ENCODE measurements at regions not wholly inside any gene's neighbourhood (a gene's known extent, or its start where the extent isn't known, plus 50 kb on each side); places are given as distances from the start of the nearest gene placed in this dataset.
"Not testable (repeated sequence)": the region's sequence is repeated elsewhere in the genome, so short reads cannot be mapped to it uniquely, and the experiment has no call there.

DNA sequence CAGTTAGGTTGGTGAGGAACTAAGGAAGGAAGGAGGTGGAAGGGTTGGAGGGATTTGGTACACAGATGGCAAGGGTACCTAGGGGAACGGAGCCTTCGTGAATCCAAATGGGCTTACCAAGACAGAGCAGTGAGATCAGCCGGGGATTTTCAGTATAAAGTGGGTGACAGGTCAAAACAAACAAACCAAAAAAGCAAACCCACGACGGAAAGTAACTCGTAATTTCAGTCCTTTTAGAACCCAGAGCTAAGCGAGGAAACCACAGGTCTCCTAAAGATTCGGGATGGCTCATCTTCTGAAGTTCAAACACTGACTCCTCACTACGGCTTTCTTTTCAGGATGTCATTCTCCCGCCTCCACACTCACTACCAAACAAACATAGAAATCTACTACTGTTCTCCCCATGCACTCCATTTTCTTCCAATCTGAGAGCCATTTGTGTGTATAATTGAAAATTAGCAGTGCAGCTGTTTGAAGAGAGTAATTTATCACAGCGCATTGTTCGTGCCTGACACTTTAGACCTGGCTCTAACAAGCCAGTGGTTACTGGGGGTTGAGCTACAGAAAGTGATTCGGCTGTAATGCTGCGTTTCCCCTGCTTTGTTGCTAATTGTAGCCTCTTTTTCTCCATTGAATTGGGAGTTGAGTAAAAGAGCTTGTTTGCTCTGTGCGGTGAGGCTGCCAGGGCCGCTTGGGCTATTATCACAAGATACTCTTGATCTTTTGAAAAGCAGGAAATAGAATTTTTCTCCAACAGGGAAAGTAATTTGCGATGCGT lies 64.7 kb upstream of the CCDC39 start:
- DNase-seq (ENCODE audit: low spot score) (no peak), ATAC-seq (no peak)

DNA sequence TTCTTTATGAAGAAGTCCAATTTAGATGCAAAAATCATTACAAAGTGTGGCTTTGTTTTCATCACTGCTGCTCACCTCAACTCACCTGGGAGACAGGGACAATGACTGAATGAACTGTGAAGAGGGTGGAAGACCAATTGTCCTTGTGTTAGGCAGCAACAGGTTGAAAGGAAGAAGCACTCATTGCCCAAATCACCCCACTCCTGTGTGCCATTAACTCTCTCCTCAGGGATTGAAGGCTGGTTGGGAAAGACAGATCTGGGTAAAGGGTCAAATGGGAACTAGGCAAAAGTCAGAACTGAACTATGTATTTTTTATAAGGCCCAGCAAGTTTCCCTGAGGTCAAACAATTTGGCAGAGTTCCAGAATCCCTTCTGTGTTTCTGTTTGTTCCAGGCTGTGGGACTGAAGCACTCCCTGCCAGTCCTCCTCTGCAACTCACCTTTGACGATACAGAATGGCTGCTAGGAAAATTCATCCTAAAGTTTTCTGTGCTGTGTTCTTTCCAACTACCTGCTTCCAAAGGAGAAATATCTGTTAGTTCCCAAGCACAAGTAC lies 68.6 kb upstream of the CCDC39 start:
- peak; percentile 17 for ATAC-seq
- no peak for DNase-seq (ENCODE audit: low spot score)

DNA sequence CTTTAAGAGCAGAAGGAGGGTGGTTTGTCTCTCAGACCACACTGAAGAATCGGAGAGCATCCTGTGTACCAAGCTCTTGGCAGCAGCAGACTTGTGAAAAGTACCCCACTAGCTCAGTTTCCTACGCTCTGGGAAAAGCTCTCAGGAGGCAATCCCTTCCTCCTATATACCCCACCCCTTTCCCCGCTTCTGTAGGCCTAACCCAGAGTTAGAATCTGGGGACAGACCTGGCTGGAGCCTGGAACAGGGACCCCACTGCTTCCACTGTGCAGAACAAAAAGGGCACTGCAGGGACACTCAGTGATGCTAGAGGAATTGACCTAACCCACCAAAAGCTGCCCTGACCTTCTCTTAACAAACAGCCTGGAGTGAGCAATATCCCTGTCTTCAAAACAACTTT lies 70.0 kb upstream of the CCDC39 start:
- DNase-seq (ENCODE audit: low spot score) (no peak), ATAC-seq (no peak)

DNA sequence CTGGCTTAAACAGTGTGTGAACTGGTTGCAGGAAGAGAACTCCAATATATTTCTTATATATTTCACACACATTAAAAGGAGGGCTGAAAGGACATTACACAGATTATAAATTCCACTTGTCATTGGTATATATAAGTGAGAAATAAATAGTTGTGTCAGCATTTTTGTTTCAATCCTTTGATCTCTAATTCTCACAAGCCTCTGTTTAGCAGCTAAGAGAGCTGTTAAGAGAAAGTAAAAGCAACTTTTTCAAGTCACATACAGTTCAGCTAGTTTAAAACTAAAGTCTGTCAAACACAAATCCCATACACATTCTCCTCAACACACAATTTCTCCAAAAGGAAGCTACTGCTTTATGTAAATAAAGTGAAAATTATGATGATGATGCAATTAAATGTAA lies 70.5 kb upstream of the CCDC39 start:
- ATAC-seq (no peak), DNase-seq (ENCODE audit: low spot score) (no peak)

DNA sequence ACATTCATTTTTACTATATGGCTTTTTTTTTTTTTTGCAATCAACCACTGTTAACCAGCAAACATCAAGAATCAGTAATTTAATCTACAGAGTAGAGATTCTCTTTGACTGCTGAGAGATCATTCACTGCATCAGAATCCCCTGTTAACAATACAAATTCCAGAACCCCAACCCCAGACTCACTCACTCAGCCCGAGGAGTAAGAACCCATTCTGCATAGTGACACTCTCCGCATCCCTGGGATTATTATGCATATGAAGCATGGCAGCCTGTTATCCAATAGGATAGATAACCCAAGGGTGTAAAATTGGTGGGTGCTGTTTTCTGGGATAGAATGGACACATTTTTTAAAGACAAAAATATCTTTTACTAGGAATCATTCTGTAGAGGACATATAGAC lies 76.3 kb upstream of the CCDC39 start:
- DNase-seq (ENCODE audit: low spot score) = no peak

DNA sequence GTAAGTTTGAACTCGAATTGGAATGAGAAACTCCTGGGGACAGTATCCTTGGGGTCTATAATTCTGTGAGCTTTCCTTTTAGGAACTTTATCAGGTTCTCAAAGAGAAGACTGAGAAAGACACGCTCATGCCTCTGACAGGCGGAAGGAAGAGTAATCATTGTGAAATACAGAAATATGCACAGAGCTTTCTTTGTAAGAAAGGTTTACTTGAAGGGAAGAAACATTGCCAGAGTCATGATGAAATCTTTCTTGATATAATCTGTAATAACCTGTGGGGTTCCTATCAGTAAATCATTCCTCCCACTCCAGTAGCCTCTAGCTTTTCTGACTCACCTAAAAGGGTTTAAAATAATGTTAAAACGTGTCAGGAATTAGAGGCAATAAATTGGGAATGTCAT lies 83.6 kb upstream of the CCDC39 start:
- ATAC-seq (no peak), DNase-seq (ENCODE audit: low spot score) (no peak)

More for the DNA sequence above, 76.3 kb upstream of the CCDC39 start:
- ATAC-seq = no peak

DNA sequence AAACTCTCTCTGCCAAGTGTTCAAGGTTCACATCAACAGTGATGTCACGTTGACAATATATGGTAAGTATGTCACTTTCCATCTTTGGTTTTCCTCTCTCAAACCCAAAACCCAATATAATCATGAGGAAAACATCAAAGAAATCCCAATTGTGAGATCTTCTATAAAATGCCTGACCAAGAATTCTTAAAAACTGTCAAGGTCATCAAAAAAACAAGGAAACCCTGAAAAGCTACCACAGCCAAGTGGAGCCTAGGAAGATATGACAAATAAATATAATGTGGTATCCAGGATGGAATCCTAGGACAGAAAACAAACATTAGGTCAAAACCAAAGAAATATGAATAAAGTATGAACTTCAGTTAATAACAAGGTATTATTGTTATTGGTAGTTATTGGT lies 85.2 kb upstream of the CCDC39 start:
- ATAC-seq = no peak
- no peak for DNase-seq (ENCODE audit: low spot score)

DNA sequence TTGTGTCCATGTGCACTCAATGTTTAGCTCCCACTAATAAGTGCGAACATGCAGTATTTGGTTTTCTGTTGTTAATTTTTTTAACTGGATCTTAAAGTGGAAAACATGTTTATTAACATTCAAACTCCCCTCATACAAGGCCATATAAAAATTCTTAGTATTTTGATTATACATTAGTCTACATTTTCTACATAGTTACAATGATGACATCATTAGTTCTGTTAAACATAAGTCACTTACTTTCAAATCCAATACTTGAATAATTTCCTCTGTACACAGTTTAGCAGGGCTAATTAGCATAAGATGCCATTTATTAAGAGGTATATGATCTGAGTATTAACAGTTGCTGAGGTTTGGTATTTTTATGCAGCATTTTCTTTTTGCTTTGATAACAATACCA lies 91.3 kb upstream of the CCDC39 start:
- ATAC-seq = no peak
- no peak for DNase-seq (ENCODE audit: low spot score)

DNA sequence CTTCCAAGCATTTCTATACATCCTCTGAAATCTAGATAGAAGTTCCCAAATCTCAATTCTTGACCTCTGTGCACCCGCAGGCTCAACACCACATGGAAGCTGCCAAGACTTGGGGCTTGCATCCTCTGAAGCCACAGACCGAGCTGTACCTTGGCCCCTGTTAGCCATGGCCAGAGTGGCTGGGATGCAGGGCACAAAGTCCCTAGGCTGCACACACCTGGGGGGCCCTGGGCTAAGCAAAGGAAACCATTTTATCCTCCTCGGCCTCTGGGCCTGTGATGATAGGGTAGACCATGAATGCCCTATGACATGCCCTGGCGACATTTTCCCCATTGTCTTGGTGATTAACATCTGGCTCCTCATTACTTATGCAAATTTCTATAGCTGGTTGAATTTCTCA lies 97.1 kb upstream of the CCDC39 start:
- no peak for ATAC-seq
- DNase-seq (ENCODE audit: low spot score) = no peak

DNA sequence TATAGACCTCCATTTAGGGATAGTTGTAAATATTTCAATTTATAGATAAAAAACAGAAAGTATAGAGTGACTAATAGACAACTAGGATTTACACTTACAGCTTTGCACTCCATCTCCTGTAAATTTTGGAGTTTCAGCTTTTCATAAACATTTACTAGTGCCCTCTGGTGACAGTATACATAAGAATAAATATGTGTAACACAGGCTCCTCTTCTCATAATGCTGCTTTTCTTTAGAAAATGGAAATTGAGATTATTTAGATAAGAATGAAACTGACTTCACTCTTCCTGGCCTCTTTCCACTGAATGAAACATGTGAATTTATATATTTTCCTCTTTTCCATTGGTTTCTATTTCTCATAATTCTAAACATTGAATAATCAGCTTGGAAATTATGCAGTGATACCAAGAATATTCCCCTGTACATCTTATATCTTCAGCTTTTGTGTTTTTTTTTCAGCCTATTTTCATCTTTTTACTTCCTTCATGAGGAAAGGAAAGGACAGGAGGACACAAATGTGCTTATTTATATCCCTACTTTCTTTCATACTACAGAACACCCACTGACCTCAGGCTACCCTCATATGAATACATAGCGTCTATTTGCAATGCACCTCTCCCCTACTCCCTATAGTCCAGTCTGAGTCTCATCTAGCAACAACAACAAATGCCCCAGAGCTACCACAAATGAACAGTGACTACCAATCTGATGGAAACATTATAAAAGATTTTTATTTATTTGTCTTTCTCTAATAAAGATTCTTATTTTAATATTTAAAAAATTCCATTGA lies 103.1 kb upstream of the CCDC39 start:
- DNase-seq (ENCODE audit: low spot score) (no peak), ATAC-seq (no peak)

DNA sequence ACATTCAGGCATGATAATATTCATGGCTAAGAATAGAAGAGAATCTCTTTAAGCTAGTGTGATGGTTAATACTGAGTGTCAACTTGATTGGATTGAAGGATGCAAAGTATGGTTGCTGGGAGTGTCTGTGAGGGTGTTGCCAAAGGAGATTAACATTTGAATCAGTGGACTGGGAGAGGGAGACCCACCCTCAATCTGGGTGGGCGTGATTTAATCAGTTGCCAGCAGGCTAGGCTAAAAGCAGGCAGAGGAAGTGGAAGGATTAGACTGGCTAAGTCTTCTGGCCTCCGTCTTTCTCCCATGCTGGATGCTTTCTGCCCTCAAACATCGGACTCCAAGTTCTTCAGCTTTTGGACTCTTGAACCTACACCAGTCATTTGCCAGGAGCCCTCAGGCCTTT lies 106.9 kb upstream of the CCDC39 start:
- DNase-seq (ENCODE audit: low spot score); ATAC-seq: not testable (repeated sequence)

DNA sequence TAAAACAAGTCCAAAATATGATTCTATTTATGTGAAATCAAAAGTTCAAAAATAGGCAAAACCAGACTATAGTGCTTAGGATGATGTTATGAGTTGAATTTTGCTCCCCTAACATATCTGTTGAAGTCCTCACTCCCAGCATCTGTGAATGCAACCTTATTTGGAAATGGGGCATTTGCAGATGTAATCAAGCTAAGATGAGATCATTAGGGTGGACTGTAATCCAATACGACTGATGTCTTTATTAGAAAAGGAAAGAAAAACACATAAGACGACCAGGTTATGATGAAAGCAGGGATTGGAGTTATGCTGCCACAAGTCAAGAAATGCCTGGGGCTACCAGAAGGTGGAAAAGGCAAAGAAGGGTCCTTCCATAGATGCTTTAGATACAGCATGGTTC lies 110.5 kb upstream of the CCDC39 start:
- DNase-seq (ENCODE audit: low spot score) = no peak
- no peak for ATAC-seq

DNA sequence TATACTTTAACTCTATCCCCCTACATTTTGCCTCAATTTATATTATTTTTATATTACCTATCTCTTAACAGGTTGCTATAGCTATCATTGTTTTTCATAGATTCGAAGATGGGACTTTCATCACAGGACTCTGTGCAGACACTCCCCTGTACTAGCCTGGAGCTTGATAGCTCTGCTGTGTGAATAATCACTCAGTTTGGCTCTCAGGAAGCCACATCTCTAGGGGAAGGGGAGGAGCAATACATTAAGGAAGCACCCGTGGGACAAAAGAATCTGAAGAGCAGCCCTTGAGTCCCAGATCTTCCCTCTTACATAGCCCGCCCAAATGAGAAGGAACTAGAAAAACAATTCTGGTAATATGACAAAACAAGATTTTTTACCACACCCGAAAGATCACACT lies 114.3 kb upstream of the FXR1 start:
- DNase-seq (ENCODE audit: low spot score) (no peak), ATAC-seq (no peak)

DNA sequence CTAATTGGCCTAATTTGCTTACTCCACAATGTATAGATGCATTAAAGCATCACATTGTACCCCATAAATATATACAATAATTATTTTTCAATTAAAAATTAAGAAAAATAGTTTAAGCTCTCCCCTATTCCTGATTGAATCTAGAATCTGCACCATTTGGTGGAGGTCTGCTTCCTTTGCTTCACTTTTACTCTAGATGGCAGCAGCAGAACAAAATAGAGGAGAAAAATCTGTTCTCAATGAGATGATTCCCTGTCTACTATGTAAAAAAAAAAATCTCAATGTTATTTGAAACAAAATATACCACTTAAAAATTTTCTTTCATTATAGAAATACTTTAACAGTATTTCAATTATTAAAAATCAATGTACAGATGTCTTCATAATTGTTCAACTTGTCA lies 109.6 kb upstream of the FXR1 start:
- ATAC-seq (peak; percentile 51), DNase-seq (ENCODE audit: low spot score) (no peak)

DNA sequence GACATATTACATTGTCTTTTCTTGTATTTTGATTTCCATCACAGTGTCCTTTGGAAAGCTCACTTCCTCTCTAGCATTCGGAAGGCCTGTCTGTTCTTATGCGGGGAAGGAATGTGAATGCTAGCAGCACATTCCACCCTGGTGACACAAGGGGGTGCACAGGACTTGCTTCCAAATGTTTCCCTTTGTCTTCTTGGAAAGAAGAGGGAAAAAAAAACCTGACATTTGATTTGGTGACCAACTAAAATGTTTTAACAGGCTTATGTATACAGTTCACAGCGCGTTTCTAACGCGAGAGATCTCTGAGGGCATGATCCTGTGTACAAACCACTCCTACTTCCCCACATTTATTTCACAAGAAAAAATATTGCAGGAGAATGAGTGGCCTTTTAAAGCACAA lies 107.6 kb upstream of the FXR1 start:
- DNase-seq (ENCODE audit: low spot score) (no peak), ATAC-seq (peak; percentile 52)

DNA sequence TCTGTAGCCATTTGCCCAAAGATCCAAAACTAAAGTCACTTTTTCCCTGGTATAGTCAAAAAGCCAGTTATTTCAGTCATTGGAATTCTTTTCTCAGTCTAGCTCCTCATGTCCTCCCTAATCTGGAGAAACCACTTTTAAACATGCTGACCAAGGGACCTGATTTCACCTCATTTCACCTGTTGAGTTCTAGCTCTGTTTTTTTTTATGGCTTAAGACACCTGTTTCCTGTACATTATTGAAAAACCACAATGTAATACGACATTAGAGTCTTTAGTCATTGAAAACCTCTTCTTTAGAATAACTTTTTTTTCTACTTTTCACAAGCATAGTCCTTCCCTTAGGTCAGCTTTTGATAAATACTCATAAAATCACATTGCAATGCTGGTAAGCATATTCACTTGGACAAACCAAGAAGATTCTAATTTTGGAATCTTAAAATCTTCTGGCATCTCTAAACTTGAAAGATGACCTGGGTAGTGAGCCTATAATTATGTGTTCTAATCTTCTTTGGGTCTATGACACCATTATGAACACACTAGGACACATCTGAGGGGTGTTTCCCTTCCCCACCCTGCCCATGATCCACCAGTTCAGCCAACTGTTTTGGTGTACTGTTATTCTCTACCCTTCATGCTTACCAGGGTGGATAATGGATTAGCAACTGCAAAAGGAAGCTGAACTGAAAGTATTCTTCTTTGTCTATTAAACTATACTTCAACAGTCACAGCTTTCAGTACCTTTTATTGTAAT lies 103.5 kb upstream of the FXR1 start:
- no peak for DNase-seq (ENCODE audit: low spot score)
- ATAC-seq = no peak

DNA sequence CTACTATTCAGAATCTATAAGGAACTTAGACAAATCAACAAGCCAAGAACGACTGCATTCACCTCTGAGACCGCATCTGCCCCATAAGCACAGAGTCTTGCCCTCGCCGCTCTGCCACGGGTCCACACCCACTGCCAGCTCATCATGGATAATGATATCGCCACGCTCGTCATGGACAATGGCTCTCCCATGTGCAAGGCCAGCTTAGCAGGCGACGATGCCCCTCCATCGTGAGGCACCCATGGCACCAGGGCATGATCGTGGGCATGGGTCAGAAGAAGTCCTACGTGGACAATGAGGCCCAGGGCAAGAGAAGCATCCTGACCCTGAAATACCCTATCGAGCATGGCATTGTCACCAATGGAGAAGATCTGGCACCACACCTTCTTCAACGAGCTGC lies 92.1 kb upstream of the FXR1 start:
- ATAC-seq = no peak
- DNase-seq (ENCODE audit: low spot score) = no peak

DNA sequence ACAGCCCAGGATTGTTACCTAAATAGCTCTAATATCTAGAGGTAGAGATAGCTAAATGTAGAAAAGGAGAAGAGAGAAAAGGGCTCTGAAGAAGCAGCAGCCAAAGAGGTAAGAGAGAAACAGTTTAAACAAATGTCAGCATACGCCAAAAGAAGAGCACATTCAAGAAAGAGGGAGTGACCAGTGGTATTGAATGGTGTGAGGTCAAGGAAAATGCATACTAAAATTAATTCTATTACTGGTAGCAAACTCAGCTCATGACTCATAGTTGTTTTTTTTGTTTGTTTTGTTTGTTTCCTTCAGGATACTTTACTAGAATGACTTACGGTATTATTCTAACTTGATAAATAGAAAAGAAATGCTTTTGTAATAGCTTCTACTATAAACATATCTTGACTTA lies 86.5 kb upstream of the FXR1 start:
- ATAC-seq = no peak
- no peak for DNase-seq (ENCODE audit: low spot score)

DNA sequence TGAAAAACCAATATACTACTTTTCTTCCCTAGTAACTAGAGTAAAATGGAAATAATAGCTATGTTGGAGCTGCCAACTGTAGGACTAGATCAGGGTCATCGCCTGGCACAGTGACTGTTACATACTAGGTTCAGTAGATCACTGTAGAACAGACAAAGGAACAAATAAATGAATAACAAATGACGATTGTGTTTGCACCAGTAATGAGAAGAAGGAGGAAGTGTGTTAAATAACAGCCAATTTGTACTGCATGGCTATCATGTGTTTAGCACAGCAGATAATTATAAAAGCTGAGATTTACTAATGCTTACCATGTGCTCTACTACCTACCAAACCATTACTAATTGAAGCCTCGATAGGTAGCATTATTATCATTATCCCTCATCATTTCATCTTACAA lies 85.3 kb upstream of the FXR1 start:
- no peak for DNase-seq (ENCODE audit: low spot score)
- ATAC-seq = no peak

DNA sequence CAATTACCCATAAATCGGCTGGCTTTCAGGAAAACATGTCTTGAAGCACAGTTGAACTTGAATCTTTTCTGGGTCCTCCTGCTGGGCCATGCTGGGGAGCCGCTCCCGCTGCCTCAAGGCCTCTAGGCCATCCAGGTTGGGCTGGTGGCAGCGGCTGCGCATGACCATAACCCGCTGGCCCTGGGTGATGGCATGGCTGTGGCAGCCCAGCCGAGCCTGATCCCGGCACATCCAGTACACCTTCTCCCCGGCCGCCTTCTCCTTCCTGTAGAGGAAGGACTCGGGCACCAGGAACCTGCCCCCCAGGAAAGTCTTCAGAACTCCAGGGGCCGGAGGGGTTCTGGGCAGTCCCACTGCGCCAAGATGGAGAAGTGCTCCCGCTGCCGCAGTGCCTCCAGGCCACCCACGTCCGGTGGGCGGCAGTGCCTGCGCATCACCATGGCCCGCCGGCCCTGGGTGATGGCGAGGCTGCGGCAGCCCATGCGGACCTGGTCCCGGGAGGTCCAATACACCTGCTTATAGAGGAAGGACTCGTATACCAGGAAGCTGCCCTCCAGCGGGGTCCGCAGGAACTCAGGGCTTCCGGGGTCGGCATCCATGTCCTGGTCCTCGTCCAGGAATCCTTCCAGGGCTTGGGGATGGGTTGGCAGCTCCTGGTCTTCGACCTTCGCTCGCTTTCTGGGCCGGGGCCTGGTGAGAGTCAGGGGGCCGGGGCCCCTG lies 84.3 kb upstream of the FXR1 start:
- DNase-seq (ENCODE audit: low spot score) (no peak), ATAC-seq (no peak)
